ENCODE measurements at regions not wholly inside any gene's neighbourhood (a gene's known extent, or its start where the extent isn't known, plus 50 kb on each side); places are given as distances from the start of the nearest gene placed in this dataset.

DNA sequence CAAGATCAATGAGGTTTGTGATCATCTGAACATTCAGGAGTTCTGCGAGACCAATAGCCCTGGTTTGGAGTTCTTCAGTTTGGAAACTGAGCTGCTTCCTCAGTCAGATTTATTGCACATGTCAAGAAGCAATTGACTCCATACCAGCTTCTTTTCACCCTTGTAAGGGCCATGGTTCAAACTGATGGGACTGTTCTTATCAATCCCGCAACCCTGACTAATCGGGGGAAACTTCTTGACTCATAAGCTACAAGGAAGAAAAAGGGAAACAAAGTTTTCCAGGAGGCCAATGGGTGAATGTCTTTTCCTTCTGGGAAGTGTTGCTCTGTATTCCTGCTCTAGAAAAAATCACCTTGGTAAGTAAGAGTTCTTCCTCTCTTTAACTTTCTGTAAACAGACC, 187.9 kb downstream of the MIS18A start:
- Mint-ChIP-seq H3K27me3 (ENCODE audit: unreplicated experiment) (peaks cover 50% of the 10 kb centered on the region), H3K9me3 (ENCODE audit: low read depth, unreplicated experiment) (no peaks in the 10 kb centered on the region), H3K27ac (ENCODE audit: unreplicated experiment) (no peak overlapping the region), H3K4me3 (ENCODE audit: low read depth, unreplicated experiment) (no peak overlapping the region), H3K4me1 (ENCODE audit: low read depth, unreplicated experiment) (no peaks in the 10 kb centered on the region), H3K36me3 (ENCODE audit: insufficient read depth, unreplicated experiment) (no peaks in the 10 kb centered on the region)
- intact Hi-C loops (cut with micrococcal nuclease; ENCODE audit: unreplicated experiment), result no loop called here
- CTCF ChIA-PET, result interaction anchor here (0.7 kb wide), 1 partner anchor 30 kb away, joined by 5 read pairs; no protein-coding TSS in a partner anchor
- no TSS peak for BruUV-seq (replicated peaks)
- DNase-seq, result no peak
- TF ChIP-seq, protein P1, sequence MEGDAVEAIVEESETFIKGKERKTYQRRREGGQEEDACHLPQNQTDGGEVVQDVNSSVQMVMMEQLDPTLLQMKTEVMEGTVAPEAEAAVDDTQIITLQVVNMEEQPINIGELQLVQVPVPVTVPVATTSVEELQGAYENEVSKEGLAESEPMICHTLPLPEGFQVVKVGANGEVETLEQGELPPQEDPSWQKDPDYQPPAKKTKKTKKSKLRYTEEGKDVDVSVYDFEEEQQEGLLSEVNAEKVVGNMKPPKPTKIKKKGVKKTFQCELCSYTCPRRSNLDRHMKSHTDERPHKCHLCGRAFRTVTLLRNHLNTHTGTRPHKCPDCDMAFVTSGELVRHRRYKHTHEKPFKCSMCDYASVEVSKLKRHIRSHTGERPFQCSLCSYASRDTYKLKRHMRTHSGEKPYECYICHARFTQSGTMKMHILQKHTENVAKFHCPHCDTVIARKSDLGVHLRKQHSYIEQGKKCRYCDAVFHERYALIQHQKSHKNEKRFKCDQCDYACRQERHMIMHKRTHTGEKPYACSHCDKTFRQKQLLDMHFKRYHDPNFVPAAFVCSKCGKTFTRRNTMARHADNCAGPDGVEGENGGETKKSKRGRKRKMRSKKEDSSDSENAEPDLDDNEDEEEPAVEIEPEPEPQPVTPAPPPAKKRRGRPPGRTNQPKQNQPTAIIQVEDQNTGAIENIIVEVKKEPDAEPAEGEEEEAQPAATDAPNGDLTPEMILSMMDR (IDR thresholded peaks at IDR 0.05; ENCODE audit: unreplicated experiment), result no peak

DNA sequence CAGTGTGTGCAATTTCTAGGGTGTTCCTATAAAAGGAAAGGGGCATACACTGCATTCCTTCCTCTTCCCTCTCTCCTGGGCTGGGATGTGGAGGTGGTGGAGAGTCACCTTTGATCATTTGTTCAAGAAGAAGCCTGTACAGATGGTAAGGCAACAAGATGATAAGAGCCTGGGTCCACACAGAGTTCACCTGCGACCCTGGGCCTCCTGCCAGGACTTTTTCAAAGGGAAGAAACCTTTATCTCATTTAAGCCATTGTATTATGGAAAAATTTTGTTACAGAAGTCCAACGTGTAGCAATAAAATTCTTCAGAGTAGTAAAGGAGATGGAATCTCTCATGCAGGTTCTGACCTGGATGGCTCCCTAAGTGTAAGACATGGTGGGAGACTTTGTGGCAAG, 189.1 kb downstream of the MIS18A start:
- Mint-ChIP-seq H3K4me3 (ENCODE audit: low read depth, unreplicated experiment) (no peak overlapping the region), H3K4me1 (ENCODE audit: low read depth, unreplicated experiment) (no peaks in the 10 kb centered on the region), H3K27me3 (ENCODE audit: unreplicated experiment) (peaks cover 62% of the 10 kb centered on the region), H3K36me3 (ENCODE audit: insufficient read depth, unreplicated experiment) (no peaks in the 10 kb centered on the region), H3K9me3 (ENCODE audit: low read depth, unreplicated experiment) (no peaks in the 10 kb centered on the region), H3K27ac (ENCODE audit: unreplicated experiment) (no peak overlapping the region)
- CTCF ChIA-PET, result no interaction called here
- no peak for DNase-seq
- no TSS peak for BruUV-seq (replicated peaks)
- intact Hi-C loops (cut with micrococcal nuclease; ENCODE audit: unreplicated experiment), result loop anchor here (10.0 kb wide), 1 partner anchor 165 kb away; no protein-coding TSS in a partner anchor
- TF ChIP-seq, protein P1 (IDR thresholded peaks at IDR 0.05; ENCODE audit: unreplicated experiment), result no peak

DNA sequence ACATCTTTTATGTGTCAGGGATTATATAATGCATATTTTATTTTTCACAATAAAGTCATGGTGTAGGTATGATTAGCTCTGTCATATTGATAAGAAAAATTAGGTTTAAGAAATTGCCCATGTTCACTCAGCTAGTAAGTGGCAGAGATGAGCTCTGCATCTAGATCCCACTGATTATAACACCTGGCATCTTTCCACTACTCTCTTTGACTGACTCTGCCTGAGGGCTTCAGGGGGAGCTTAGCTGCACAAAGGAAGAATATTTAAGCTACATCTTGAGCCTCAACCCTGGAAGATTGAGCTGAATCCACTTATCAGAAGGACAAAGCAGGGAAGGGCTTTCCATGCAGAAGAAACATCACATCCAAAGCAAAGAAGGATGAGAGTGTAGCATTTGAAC, 190.4 kb downstream of the MIS18A start:
- H3K27me3 Mint-ChIP-seq (ENCODE audit: unreplicated experiment), result peaks cover 68% of the 10 kb centered on the region
- intact Hi-C loops (cut with micrococcal nuclease; ENCODE audit: unreplicated experiment), result loop anchor here (10.0 kb wide), 1 partner anchor 166 kb away; no protein-coding TSS in a partner anchor
- DNase-seq, result no peak
- no peaks in the 10 kb centered on the region for H3K4me1 Mint-ChIP-seq (ENCODE audit: low read depth, unreplicated experiment)
- no peaks in the 10 kb centered on the region for H3K36me3 Mint-ChIP-seq (ENCODE audit: insufficient read depth, unreplicated experiment)
- H3K9me3 Mint-ChIP-seq (ENCODE audit: low read depth, unreplicated experiment), result no peaks in the 10 kb centered on the region
- BruUV-seq (replicated peaks), result no TSS peak
- CTCF ChIA-PET, result no interaction called here
- TF ChIP-seq, protein P1 (IDR thresholded peaks at IDR 0.05; ENCODE audit: unreplicated experiment), result no peak
- no peak overlapping the region for H3K27ac Mint-ChIP-seq (ENCODE audit: unreplicated experiment)
- no peak overlapping the region for H3K4me3 Mint-ChIP-seq (ENCODE audit: low read depth, unreplicated experiment)

DNA sequence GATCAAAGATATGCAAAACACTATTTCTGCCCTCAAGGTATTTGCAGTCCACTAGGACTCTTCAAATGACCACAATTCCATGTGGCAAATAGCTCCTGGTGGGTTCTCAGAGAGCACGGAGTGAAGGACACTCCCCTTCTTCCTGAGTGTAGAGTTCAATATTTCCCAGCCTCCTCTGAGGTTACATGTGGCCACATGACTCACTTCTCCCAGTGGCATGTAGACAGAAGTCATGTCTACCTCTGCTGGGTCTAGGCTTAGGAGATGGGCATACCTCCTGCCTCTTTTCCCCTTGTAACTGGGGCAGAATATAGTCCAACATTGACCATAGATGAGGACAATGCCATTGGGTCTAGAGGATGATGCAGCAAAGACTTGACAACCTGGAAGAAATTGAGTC, 191.4 kb downstream of the MIS18A start:
- no peaks in the 10 kb centered on the region for H3K4me1 Mint-ChIP-seq (ENCODE audit: low read depth, unreplicated experiment)
- intact Hi-C loops (cut with micrococcal nuclease; ENCODE audit: unreplicated experiment), result loop anchor here (10.0 kb wide), 1 partner anchor 167 kb away; no protein-coding TSS in a partner anchor
- BruUV-seq (replicated peaks), result no TSS peak
- CTCF ChIA-PET, result no interaction called here
- TF ChIP-seq, protein P1 (IDR thresholded peaks at IDR 0.05; ENCODE audit: unreplicated experiment), result no peak
- H3K27ac Mint-ChIP-seq (ENCODE audit: unreplicated experiment), result no peak overlapping the region
- peaks cover 68% of the 10 kb centered on the region for H3K27me3 Mint-ChIP-seq (ENCODE audit: unreplicated experiment)
- H3K36me3 Mint-ChIP-seq (ENCODE audit: insufficient read depth, unreplicated experiment), result no peaks in the 10 kb centered on the region
- no peaks in the 10 kb centered on the region for H3K9me3 Mint-ChIP-seq (ENCODE audit: low read depth, unreplicated experiment)
- no peak overlapping the region for H3K4me3 Mint-ChIP-seq (ENCODE audit: low read depth, unreplicated experiment)
- no peak for DNase-seq
